B cell (primary cell): ENCODE measurements at regions not wholly inside any gene's neighbourhood (a gene's known extent, or its start where the extent isn't known, plus 50 kb on each side); places are given as distances from the start of the nearest gene placed in this dataset.

Source experiments
- ATAC-seq: fragments of 200-7000 bp; cut with Tn5 transposase; one replicate; pipeline ENCODE4 v1.10.0; 2021; ENCODE audit warnings: low read depth, mild to moderate bottlenecking, moderate number of reproducible peaks, moderate library complexity
- CTCF ChIA-PET: fragments of 350-600 bp; sonication (Branson Sonifier 250); formaldehyde crosslinking; loops from one replicate; lab custom pipeline; 2021; ENCODE audit warnings: antibody characterized with exemption, inconsistent platforms; lab: Charles Lee
- POLR2A ChIA-PET: fragments of 350-600 bp; sonication (Branson Sonifier 250); formaldehyde crosslinking; loops from one replicate; lab custom pipeline; 2021; ENCODE audit warnings: antibody characterized with exemption; lab: Charles Lee
- DNase-seq: peaks from one replicate; pipeline ENCODE4 v3.0.0; 2013
- H2AFZ ChIP-seq: 2 replicates; pipeline ENCODE4 v1.6.1; 2012; ENCODE audit warnings: mild to moderate bottlenecking, low read depth, low read length; ENCODE audit not compliant: insufficient read depth, poor library complexity, severe bottlenecking
- H3K27ac ChIP-seq, 2 donors: 1 replicate in 1 of 2; 2 replicates in 1 of 2; pipeline ENCODE4 v1.5.1; 2012 to 2013; ENCODE audit warnings: low read length in 2 of 2, mild to moderate bottlenecking in 2 of 2, moderate library complexity in 1 of 2
- H3K27me3 ChIP-seq, 4 experiments: fragments of 200-600 bp in 1 of 4; sonication (generic) in 1 of 4; replicated peaks in 1 of 4; 1 replicate in 2 of 4; 2 replicates in 2 of 4; pipeline versions ENCODE4 v1.6.1 to v1.7.0; 2013 to 2016; ENCODE audit warnings: low read length in 3 of 4, mild to moderate bottlenecking in 2 of 4, mixed read lengths in 1 of 4, moderate library complexity in 1 of 4; ENCODE audit not compliant: insufficient read depth in 4 of 4, control insufficient read depth in 3 of 4; ENCODE audit errors: control extremely low read depth in 1 of 4
- H3K36me3 ChIP-seq, 2 experiments: replicated peaks in 1 of 2; 1 replicate in 1 of 2; 2 replicates in 1 of 2; pipeline versions ENCODE4 v1.6.1 to v1.7.1; 2013; ENCODE audit warnings: low read length in 1 of 2; ENCODE audit not compliant: insufficient read depth in 2 of 2, control insufficient read depth in 1 of 2; ENCODE audit errors: control extremely low read depth in 1 of 2, extremely low read depth in 1 of 2
- H3K4me1 ChIP-seq, 2 donors: fragments of 200-600 bp in 1 of 2; sonication (generic) in 1 of 2; 1 replicate in 1 of 2; 2 replicates in 1 of 2; pipeline versions ENCODE4 v1.5.1 to v1.6.1; 2013 to 2017; ENCODE audit warnings: low read length in 2 of 2; ENCODE audit not compliant: control insufficient read depth in 2 of 2, insufficient read depth in 2 of 2
- H3K4me2 ChIP-seq: replicated peaks from 2 replicates; pipeline ENCODE3; 2012; ENCODE audit warnings: mild to moderate bottlenecking, low read depth, low read length; ENCODE audit not compliant: poor library complexity, severe bottlenecking
- H3K4me3 ChIP-seq, 5 experiments: fragments of 200-600 bp in 1 of 5; sonication (generic) in 1 of 5; 1 replicate in 3 of 5; 2 replicates in 2 of 5; pipeline versions ENCODE4 v1.5.1 to v1.7.0; 2011 to 2016; ENCODE audit warnings: low read length in 4 of 5, mild to moderate bottlenecking in 4 of 5, low read depth in 2 of 5, control low read depth in 1 of 5, moderate library complexity in 1 of 5; ENCODE audit not compliant: insufficient read depth in 1 of 5; ENCODE audit errors: control extremely low read depth in 1 of 5, extremely low read depth in 1 of 5
- H3K79me2 ChIP-seq: fragments of 200-600 bp; sonication (generic); one replicate; pipeline ENCODE4 v1.6.0; 2016; ENCODE audit warnings: low read length; ENCODE audit not compliant: control insufficient read depth, insufficient read depth
- H3K9ac ChIP-seq: fragments of 200-600 bp; sonication (generic); 2 replicates; pipeline ENCODE4 v1.6.1; 2017; ENCODE audit warnings: mild to moderate bottlenecking, low read length, moderate library complexity
- H3K9me3 ChIP-seq, 3 donors: one replicate each; pipeline versions ENCODE4 v1.6.1 to v1.7.1; 2013; ENCODE audit warnings: low read length in 2 of 3; ENCODE audit not compliant: control insufficient read depth in 2 of 3, insufficient read depth in 1 of 3; ENCODE audit errors: control extremely low read depth in 1 of 3
- H4K20me1 ChIP-seq: 2 replicates; pipeline ENCODE4 v1.6.0; 2012; ENCODE audit warnings: mild to moderate bottlenecking, low read length; ENCODE audit not compliant: insufficient read depth, control insufficient read depth, poor library complexity, severe bottlenecking
- H3K27ac Mint-ChIP-seq: one replicate; pipeline ENCODE4 v1.8.0; 2021; ENCODE audit warnings: mixed read lengths
- H3K27me3 Mint-ChIP-seq: one replicate; pipeline ENCODE4 v1.8.0; 2021; ENCODE audit warnings: mixed read lengths
- H3K4me1 Mint-ChIP-seq: one replicate; pipeline ENCODE4 v1.8.0; 2021; ENCODE audit warnings: mixed read lengths
- H3K4me3 Mint-ChIP-seq: one replicate; pipeline ENCODE4 v1.8.0; 2021; ENCODE audit warnings: mixed read lengths
- H3K9me3 Mint-ChIP-seq: one replicate; pipeline ENCODE4 v1.8.0; 2022; ENCODE audit warnings: mixed read lengths; ENCODE audit not compliant: insufficient read depth
- EZH2 ChIP-seq: IDR thresholded peaks from 2 replicates; pipeline ENCODE4 v1.6.1; 2012; ENCODE audit warnings: borderline replicate concordance, low read depth, mild to moderate bottlenecking, moderate library complexity, low read length; ENCODE audit not compliant: insufficient read depth, poor library complexity, severe bottlenecking
- WGBS: methylation state at CpG from one replicate; pipeline ENCODE4 v1.1.5; 2013; ENCODE audit warnings: missing lambda C conversion rate; ENCODE audit not compliant: insufficient coverage; 5-methylcytosine and 5-hydroxymethylcytosine counted together
- intact Hi-C: fragments of 100-400 bp; cut with micrococcal nuclease; formaldehyde crosslinking; loops from one replicate; pipeline ENCODE4 v1.10.0; 2022
- TF ChIP-seq, protein P1 (sequence below): fragments of 200-600 bp; IDR thresholded peaks from one replicate; pipeline ENCODE4 v1.8.0; 2022; ENCODE audit warnings: antibody characterized with exemption, mild to moderate bottlenecking

DNA sequence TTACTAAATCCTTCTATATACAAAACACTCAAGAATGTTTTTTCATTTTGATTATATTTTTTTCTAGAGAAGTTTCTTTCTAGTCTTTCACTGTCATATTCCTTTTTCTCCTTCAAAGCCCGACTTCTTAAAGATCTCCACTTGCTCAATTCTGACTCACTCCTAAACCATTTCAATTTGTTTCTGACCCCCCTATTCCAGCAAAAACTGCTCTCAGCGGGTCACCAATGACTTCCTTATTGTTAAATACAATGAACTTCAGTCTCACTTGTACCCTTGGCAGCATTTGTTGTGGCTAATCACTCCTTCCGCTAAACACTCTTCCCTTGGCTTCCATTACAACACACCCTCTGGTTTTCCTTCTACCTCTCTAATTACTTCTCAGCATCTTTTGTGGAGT is 111.1 kb upstream of the RBBP8 start:
- CTCF ChIA-PET = interaction anchor here (0.5 kb wide), 1 partner anchor 309 kb away, joined by 3 read pairs; no protein-coding TSS in a partner anchor
- no peaks in the 10 kb centered on the region for H3K4me1 Mint-ChIP-seq
- Histone ChIP-seq H4K20me1 (no peaks in the 10 kb centered on the region), H3K9ac (no peak overlapping the region), H3K27ac (no peak overlapping the region), H3K79me2 (no peaks in the 10 kb centered on the region), H2AFZ (no peak overlapping the region), H3K27me3 (peaks cover 0 to 2% (median 0%) of the 10 kb centered on the region in 4 experiments), H3K9me3 (no peaks in the 10 kb centered on the region), H3K4me3 (no peak overlapping the region), H3K4me1 (peaks cover 6% of the 10 kb centered on the region in 2 donors), H3K36me3 (no peaks in the 10 kb centered on the region), H3K4me2 (no peak overlapping the region)
- no peaks in the 10 kb centered on the region for H3K27me3 Mint-ChIP-seq
- no peak for TF ChIP-seq EZH2
- TF ChIP-seq, protein P1, sequence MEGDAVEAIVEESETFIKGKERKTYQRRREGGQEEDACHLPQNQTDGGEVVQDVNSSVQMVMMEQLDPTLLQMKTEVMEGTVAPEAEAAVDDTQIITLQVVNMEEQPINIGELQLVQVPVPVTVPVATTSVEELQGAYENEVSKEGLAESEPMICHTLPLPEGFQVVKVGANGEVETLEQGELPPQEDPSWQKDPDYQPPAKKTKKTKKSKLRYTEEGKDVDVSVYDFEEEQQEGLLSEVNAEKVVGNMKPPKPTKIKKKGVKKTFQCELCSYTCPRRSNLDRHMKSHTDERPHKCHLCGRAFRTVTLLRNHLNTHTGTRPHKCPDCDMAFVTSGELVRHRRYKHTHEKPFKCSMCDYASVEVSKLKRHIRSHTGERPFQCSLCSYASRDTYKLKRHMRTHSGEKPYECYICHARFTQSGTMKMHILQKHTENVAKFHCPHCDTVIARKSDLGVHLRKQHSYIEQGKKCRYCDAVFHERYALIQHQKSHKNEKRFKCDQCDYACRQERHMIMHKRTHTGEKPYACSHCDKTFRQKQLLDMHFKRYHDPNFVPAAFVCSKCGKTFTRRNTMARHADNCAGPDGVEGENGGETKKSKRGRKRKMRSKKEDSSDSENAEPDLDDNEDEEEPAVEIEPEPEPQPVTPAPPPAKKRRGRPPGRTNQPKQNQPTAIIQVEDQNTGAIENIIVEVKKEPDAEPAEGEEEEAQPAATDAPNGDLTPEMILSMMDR = no peak
- H3K27ac Mint-ChIP-seq = no peak overlapping the region
- DNase-seq (no peak), ATAC-seq (no peak)
- no peak overlapping the region for H3K4me3 Mint-ChIP-seq
- H3K9me3 Mint-ChIP-seq = no peaks in the 10 kb centered on the region
- 79% methylated on average over 2 of the region's 3 CpGs for WGBS
- intact Hi-C loops = no loop called here
- POLR2A ChIA-PET = no interaction called here

DNA sequence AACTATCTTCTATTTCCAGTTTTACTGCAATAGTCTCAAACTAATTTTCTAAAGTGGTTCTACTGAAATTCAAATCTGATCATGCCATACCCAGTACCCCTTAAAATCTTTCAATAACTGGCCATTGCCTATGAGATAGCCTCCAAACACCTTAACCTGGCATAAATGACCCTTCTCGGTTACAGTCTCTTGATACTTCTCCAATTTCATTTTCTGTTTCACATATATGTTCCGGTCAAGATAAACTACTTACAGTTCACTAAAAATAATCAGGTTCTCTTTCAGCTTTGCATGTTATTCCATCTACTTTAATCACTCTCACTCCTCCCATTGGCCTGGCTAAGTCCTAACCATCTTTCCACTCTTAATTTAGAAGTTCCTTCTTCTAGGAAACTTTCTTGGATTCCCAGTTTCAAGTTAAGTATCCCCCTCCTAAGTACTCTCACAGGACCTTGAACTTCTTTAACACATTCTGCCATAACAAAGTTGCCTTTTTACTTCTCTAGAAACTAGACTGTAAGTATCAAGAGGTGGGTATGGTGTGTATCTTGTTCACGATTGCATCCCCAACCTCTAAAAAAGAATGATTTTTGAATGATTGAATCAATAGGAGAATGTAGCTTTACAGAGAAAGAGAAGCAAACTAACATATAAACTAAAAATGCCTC is 110.2 kb upstream of the RBBP8 start:
- Histone ChIP-seq H3K9ac (peak overlapping the region; percentile 52), H3K4me1 (peaks cover 6% of the 10 kb centered on the region in 2 donors), H3K27ac (peak overlapping the region in 1 of 2 donors; percentile 6), H3K79me2 (no peaks in the 10 kb centered on the region), H3K9me3 (no peaks in the 10 kb centered on the region), H3K36me3 (no peaks in the 10 kb centered on the region), H3K4me2 (peak overlapping the region; percentile 43), H2AFZ (peak overlapping the region; percentile 42), H3K4me3 (peak overlapping the region in 3 of 5 experiments; percentile 8 to 37 (median 25)), H3K27me3 (peaks cover 0 to 2% (median 0%) of the 10 kb centered on the region in 4 experiments), H4K20me1 (no peaks in the 10 kb centered on the region)
- Mint-ChIP-seq H3K27me3 (peaks cover 3% of the 10 kb centered on the region), H3K9me3 (no peaks in the 10 kb centered on the region), H3K4me1 (no peaks in the 10 kb centered on the region), H3K27ac (no peak overlapping the region), H3K4me3 (no peak overlapping the region)
- WGBS = 63% methylated on average over 2 of the region's 3 CpGs
- ATAC-seq (no peak), DNase-seq (no peak)
- CTCF ChIA-PET = no interaction called here
- intact Hi-C loops = no loop called here
- POLR2A ChIA-PET = interaction anchor here (0.5 kb wide), 1 partner anchor 1037 kb away, joined by 5 read pairs; no protein-coding TSS in a partner anchor
- TF ChIP-seq EZH2 = no peak
- TF ChIP-seq, protein P1 = no peak
